ENCODE measurements at regions not wholly inside any gene's neighbourhood (a gene's known extent, or its start where the extent isn't known, plus 50 kb on each side); places are given as distances from the start of the nearest gene placed in this dataset.

DNA sequence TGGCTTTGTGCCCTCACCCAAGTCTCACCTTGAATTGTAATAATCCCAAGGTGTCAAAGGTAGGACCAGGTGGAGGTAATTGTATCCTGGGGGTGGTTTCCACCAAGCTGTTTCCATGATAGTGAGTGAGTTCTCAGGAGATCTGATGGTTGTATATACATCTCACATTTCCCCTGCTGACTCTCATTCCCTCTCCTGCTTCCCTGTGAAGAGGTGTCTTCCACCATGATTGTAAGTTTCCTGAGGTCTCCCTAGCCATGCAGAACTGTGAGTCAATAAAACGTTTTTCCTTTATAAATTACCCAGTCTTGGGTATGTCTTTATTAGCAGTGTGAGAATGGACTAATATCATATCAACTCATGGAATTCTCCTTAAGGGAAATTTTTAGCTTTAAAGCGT, 302.6 kb downstream of the LIG4 start:
- no peak for DNase-seq (ENCODE audit: low read depth)

DNA sequence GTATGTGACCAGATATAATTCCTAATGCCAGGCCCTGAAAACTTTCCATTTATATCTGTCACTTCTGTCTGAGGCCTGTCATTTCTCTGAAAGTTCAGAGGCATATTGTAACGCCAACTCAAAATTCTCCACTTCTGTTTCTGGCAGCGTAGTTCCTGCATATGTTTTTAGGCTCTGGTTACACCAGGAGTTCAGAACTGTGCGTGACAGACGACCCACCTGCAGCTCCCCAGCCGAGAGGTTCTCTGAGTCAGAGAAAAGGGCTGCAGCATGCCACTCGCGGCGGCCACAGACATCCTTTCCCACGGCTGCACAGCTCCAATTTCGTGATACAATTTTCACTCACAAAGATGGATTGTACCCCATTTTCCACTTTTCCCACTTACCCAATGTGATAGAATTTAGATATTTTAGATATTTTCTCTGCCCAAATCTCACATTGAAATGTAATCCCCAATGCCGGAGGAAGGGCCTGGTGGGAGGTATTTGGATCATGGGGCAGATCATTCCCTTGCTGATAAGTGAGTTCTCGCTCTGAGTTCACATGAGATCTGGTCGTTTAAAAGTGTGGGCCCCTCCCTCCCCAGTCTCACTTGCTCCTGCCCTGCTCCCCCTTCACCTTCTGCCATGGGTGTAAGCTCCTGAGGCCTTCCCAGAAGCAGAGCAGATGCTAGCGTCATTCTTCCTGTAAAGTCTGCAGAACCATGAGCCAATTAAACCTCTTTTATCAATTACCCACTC, 308.1 kb downstream of the LIG4 start:
- no peak for DNase-seq (ENCODE audit: low read depth)

DNA sequence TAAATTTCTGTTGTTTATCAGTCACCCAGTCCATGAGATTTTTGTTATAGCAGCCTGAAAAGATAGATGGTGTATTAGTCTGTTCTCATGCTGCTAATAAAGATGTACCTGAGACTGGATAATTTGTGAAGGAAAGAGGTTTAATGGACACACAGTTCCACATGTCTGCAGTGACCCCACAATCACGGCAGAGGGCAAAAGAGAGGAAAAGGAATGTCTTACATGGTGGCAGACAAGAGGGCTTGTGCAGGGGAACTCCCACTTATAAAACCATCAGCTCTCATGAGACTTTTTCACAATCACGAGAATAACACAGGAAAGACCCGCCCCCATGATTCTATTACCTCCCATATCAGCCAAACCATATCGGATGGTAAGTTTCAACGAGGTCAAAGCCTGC, 309.2 kb downstream of the LIG4 start:
- no peak for DNase-seq (ENCODE audit: low read depth)

DNA sequence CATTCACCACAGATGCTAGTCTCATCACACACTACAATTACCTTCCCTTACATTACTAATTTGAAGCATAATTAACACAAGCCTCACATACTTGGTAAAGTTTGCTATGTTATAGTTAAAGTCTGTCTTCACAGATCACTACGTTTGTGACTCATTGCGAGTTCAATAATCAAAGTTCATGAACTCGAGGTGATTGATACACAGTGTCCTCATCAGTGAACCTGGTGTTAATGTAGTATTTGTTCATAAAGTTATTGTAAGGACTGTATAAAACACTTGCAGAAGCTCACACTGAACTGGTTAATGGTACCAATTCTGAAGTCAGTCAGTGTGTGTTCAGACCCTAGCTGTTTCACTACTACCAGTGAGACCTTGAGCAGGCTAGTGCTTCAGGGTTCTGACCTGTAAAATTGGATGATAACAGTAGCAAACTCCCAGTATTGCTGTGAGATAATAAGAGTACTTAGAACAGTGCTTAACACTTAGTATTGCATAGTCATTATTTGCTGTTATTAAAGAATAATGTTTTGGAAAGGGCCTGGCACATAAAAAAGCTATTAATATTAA, 313.3 kb downstream of the LIG4 start:
- DNase-seq (ENCODE audit: low read depth) = no peak

DNA sequence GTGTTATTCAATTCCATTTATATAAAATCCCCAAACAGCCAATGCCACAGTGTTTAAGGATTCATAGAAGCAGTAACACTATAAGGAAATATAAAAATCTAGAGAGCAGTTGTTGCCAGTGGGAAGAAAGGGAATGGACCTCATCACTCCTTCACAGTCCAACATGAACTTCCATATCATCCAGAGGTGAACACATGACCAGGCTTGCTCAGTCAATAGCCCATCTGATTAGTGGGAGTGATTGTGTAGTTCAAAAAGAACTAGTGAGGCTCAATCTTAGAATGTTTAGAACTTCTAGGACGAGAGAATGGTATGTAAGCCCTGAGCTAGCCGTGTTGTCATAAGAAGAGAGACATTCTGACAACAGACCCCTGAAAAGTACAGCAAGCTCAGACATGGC, 314.1 kb downstream of the LIG4 start:
- no peak for DNase-seq (ENCODE audit: low read depth)

DNA sequence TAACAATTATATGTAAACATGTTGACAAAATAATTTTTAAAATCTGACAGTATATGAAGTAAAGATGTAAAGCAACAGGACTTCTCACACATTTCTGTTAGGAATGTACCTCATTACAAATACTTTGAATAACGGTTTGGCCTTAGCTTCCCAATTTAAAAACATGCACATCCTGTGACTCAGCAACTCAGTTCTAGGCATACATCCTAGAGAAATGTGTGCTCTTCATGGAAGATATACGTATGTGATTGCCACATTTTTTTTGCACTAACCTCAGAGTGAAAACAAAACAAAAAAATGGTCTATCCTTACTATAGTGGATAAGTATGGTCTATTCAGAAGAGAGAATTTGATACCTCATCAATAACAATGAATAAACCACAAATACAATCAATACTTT, 314.6 kb downstream of the LIG4 start:
- DNase-seq (ENCODE audit: low read depth) = no peak

DNA sequence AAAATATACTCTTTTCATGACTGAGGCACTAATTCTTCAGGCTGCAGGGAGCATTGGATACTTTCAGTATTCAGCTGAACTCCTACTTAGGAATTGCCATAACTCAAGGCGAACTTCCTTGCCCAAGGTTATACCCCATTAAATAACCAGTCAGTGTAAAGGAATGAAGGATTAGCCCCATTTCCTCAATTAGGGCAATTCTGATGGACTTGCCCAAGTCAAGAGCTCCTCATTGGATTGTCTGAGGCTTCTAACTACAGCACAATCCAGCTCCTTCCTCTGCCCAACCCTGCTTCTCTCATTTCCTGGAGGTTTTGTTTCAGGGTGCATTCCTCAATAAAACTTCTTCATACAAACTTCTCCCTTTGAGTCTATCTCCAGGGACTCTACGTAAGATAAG, 329.2 kb downstream of the LIG4 start:
- DNase-seq (ENCODE audit: low read depth) = no peak

DNA sequence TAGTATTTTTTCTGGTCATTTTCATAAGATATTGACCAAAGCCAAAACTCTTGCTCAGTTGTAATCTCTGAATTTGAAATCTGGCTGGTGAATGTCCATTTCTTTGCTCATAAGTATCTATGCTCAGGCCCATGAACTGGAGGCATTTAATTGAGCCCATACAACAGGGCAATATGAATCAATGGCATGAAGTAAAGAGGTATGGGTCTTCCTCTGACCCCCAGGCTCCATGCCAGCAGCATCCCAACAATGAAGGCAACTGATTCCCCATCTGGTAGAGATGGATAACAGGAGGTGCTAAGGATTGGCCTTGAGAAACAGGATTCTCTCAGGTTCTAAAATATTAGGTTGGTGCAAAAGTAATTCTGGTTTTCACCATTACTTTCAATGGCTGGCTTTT, 330.8 kb downstream of the LIG4 start:
- DNase-seq (ENCODE audit: low read depth) = no peak

DNA sequence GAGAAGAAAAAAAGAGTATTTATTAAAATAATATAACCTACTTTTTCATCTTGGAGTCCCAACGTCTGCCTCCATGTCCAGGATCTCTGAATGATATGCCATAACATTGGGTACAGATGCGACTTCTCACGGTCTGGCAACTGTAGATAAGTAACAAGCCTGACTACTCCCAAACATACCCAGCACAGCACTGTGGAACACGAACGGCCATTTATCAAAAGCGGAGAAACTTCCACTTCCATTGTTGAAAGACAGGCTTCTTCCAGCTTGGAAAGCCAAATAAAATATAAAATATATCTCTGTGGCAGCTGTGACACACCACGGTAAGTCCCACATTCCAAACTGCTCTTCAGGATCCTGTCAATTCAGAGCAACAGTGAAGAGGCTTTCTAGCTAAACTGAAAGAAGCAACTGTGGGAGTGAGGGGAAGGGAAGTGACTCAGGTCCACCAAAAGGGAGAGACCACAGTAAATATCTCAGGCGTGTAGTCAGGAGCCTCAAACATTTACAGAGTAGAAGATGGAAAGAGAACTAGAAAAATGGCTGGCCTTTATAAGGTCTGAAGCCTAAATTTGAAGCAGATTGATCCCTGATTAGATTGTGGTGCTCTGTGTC, 331.7 kb downstream of the LIG4 start:
- DNase-seq (ENCODE audit: low read depth) = no peak

DNA sequence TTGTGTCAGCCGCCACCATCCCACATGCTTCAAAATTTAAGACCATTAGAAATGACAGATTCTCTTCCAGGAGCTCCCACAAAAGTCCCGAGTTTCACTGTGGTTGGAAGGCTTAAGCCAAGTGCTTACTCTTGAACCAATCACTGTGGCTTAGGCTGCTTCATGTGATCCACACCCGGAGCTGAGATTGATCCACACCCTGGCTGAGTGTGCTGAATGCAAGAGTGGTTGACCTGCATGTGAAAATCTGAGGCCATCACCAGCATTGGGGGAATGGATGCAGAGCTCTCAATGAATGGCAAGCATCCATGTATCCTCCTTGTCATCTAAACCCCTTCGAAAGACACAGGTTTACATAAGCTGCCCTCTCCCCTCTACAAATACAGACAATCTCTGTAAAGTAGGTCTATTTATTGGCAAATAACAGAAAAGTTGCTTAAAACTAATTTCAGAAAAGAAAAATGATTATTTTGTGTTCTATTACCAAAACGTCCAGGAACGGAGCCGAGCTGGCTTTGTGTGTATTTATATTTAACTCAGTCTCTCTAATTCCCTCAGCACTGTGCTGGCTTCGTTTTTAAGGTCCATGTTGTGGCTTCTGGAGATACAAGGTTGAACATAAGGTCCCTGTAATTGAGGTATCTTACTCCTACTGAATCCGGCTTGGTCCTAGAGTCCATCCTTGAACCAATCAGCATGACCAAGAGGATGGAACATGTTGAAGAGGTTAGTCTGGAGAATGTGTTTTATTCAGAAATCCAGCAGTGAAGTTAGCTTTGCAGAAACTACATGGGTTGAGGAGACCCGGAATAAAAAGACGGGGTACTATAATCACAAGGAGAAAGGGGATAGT, 332.4 kb downstream of the LIG4 start:
- no peak for DNase-seq (ENCODE audit: low read depth)

DNA sequence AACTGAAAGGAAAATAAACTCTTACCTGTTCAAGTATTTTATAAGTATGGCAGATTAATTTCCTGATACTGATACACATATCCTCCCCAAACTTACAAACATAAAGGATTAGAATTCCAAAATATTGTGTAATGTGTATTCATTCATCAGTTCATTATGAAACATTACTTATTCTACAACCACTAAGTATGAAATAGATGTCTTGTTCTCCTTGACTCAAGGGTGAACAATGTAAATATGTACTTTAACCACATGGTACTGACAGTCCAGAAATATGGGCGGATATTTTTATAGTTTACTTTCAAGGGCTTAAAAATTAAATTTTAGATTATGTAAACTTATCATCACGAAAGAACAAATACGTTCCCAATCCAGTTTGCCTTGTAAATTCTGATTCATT, 334.0 kb downstream of the LIG4 start:
- no peak for DNase-seq (ENCODE audit: low read depth)

DNA sequence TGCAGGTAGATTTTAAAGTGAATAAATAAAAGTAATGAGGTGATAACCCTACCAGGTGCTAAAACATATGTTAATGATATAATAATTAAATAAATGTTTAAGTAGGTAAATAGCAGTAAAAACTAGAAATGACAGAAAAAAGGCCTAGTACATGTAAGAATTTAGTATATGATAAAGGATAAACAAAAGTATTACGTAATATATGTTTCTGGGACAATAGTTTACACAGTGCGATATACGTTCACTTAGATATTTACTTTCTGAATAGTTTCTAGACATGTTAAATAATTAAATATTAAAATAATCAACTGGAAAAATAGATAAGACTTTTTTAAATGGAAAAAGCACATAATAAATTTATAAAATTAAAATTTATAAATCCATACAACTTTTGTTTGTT, 340.9 kb downstream of the LIG4 start:
- no peak for DNase-seq (ENCODE audit: low read depth)

DNA sequence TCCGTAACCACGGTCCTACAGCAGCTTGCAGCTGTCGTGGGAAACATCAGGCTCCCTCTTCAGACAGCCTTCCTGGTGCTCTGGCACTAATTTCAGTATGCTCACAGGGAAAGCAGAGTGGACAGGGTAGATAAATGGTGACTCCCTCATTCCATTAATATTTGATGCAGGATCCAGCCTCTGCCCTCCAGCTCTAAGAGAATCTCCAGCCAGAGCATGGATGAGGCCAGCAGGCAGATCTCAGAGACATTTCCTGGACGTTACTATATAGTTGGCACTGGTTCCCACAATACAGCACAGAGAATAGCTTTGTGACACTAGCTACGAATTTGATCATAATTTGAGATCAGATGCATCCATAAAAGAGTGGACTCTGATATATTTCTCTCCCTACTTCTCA, 341.4 kb downstream of the LIG4 start:
- DNase-seq (ENCODE audit: low read depth) = no peak

DNA sequence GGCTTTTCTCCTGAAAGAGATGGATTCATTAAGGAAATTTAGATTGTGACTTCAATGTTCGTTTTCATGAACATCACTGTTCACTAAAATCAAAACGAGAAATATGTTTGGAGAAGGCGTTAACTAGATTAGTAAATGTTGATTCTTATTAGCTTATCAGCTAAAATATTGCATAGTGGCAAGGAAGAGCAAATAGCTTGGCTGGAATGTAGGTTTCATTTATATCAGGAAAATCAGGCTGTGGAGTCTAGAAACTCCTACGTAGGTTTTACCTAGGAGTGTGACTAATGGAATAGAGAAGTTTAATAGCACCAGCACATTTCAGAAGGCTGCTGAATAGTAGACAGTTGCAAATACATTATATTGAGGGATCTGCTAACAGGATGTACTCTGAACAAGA, 344.9 kb downstream of the LIG4 start:
- no peak for DNase-seq (ENCODE audit: low read depth)

DNA sequence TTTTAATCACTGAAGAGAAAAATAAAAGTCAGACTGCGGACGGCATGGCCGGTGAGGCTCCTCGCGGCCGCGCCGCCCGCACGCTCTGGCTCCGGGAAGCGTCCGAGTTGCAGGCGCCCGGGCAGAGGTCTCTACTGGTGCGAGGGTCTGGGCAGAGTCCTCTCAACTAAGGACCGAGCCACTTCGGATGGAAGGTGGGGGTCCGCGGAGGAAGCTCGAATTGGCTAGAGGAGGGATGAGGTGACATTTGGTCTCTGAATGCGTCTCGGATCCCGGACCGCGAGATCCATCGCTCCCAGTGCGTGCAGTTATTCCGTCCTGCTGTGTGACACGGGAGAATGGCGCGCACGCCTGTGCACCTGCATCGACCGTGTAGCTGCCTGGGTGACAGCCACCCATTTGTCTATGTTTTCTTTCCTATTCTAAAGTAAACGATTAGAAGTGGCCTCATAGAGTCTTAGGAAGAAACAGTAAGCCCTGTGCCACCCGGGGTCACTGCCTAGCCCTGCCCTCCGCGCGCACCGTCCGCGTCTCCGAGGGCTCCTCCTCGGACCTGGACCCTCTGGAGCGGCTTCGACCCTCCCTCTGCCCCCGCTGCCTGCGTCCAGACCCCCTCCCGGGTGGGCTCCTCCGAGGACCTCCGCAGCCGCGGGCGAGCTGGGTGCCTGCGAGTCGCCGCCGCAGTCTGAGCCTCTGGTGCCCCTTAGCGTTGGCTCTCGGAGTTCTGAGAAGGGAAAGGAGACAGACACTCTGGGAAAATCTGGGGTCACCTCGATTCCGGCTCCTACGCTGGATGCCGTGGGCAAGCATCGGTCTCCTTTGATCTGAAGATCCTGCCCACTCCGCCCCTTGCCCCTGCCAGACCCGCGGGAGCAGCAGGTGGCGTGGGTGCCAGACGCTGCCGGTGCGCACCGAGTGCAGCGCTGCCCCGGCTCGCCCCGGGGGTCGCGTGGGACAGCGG, 347.4 kb downstream of the LIG4 start:
- no peak for DNase-seq (ENCODE audit: low read depth)

DNA sequence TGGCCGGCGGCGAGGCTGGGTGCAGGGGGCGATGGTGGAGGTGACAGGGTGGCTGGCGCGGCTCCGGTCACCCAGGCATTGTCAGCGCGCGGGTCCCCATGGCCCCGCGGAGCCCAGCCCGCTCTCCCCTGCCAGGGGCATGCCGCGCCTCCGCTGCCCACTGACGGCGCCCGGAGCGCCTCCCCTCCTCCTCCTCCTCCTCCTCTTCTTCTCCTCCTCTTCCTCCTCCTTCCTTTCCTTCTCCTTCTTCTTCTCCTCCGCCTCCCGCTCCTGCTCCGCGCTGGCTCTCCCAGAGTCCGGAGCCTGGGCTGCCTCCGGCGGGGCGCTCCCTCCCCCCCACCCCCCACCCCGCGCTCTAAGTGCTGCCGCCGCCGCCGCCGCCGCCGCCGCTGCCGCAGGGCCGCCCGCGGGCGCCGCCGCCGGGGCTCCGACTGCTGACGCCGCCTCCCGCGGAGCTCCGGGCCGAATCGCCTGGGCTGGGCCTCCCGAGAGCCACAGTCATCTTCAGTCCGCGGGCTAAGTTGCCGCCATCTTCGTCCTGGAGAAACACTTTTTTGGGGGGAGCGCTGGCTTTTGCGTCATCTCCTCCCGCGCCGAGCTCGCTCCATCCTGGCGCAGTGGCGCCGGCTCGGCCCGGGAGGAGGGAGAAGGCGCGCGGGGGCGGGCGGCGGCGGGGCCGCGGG, 348.3 kb downstream of the LIG4 start:
- DNase-seq (ENCODE audit: low read depth) = no peak

DNA sequence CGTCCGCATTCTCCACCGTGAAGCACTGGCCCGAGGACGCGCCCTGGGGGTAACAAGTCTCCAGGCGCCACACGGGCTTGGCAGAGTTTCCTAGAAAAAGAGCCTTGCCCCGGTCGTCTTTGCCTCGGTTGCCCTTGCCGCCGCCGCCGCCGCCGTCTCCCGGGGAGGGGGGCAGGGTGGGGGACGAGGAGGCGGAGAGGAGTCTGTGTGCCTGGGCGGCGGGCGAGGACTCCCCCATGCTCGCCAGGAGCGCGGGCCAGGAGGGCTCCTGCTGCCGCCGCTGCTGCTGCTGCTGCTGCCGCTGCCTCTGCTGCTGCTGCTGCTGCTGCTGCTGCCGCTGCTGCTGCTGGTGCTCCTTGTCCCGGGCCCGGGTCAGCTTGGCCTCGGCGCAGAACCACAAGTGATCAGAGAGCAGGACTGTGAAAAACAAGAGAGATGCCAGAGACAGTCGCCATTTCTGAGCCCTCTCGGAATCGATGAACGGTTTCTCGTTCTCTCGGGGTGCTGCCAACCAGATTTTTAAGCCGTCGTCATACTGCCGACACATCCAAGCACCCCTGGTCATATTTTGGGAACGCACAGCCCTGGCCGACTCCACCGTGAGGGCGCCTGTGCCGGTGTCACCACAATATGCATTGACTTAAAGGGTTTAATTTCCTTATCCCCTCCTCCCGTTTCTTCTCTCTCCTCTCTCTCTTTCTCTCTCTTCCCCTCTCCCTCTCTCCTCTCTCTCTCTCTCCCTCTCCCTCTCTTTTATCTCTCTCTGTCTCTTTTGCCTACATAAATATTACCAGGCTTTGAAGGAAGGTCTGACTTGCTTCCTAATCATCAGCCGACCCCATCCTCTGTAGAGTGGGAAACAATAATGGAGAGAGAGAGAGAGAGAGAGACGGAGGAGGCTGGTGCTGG, 349.1 kb downstream of the LIG4 start:
- no peak for DNase-seq (ENCODE audit: low read depth)

DNA sequence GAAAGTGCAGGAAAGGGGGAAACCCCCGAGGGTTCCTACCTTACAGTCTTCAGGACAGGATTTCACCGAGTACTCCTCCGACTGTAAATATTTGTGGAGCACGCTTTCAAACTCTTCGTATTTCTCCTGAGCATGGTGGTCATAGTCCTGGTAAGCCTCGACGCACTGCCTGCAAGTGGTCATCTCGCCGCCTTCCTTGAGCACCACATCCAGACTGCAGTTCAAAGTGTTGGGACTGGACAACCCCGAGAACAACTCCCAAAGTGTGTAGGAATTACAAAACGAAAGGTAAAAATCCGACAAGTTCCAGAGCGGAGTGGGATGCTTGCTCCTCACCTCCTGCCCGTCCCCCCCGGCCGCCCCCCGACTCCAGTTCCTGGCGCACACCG, 349.7 kb downstream of the LIG4 start:
- DNase-seq (ENCODE audit: low read depth) = no peak

DNA sequence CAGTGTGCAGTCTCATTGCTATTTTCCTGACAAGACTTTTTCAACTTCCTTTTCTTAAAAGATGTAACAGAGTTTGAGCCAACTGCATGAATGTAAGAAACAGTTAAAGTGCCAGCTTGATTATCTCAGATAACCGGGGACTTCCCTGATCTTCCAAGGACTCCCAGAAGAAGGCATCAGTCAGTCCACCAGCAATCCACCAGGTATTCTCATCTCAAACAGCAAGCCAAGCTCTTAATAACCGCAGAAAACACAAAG, 350.1 kb downstream of the LIG4 start:
- DNase-seq (ENCODE audit: low read depth) = no peak

DNA sequence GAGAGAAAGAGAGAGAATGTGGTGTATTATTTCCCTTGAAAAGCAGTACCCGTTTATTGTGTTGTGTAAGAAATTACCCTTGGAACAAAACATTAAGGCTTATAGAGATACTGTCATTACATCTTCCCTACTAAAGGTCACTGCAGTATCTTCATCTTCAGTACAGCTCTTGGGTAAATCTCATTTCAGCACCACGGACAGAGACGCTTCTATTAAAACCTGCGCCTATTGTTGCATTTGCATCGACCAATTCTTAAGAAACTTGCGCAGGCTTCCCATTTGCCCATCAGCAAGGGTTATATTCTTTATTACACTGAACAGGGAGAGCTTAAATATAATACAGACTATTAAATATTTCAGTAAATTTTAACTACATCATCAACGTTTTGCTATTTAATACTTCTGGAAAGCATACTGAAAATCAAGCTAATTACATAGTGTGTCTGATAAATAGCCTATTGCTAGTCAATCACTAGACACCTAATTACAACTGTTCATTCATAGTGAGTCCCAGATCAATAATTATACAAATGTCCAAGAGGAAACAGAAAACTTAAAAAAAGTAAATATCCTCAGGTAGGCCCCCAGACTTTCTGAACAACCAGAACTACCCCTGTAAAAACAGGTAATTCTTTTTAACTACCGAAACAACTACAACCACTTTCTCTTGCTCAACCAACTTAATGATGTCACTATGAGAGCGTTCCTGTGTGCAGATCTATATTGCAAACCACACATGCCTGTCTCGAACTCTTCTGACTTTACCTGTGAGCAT, 350.6 kb downstream of the LIG4 start:
- DNase-seq (ENCODE audit: low read depth) = no peak
